ENCODE measurements at regions not wholly inside any gene's neighbourhood (a gene's known extent, or its start where the extent isn't known, plus 50 kb on each side); places are given as distances from the start of the nearest gene placed in this dataset.

GRCh38 chr20:21981179-21981578 is 275.7 kb downstream of the PAX1 start:
- TF ChIP-seq CCNT2 (IDR thresholded peaks at IDR 0.05; ENCODE audit: borderline replicate concordance, extremely low read depth, insufficient read length, low read depth, low read length): no peak
- TF ChIP-seq HOMEZ (CRISPR knock-in tag; IDR thresholded peaks at IDR 0.05): no peak
- no peak for TF ChIP-seq ZBTB40 (IDR thresholded peaks at IDR 0.05)
- no peak for TF ChIP-seq ZBTB40 (CRISPR knock-in tag; IDR thresholded peaks at IDR 0.05)

Measured in K562 (cell line).